ENCODE measurements at regions not wholly inside any gene's neighbourhood (a gene's known extent, or its start where the extent isn't known, plus 50 kb on each side); places are given as distances from the start of the nearest gene placed in this dataset.

DNA sequence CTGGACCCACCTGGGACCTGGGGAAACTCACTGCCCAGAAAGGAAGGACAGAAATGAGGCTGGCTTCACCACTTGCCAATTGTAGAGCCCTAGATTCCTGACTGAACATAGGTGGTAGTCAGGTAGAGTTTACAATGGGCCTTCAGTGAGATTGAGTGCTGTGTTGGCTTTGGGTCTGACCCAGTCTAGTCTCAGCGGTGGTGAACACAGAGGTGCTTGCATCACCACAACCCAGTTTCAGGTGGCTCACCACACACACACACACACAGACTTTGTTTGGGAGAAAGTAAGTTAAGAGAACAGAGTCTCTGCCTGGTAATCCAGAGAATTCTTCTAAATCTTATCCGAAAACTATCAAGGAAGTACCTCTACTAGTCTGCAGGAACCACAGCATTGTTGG lies 266.1 kb upstream of the EPHA7 start:
- H4K20me1 ChIP-seq (replicated peaks; ENCODE audit: control insufficient read depth, extremely low read depth, insufficient read depth, low read length): no peaks in the 10 kb centered on the region
- dilution Hi-C loops (cut with MboI; ENCODE audit: extremely low pct_ligation_motif_present, low sequenced_read_pairs) (no loop called here), intact Hi-C loops (cut with micrococcal nuclease) (no loop called here)
- no TSS peak for BruUV-seq (replicated peaks)
- peaks cover 4% of the 10 kb centered on the region for H3K4me1 ChIP-seq (ENCODE audit: control insufficient read depth, extremely low read depth, insufficient read depth, low read length)
- H3K27ac ChIP-seq (ENCODE audit: insufficient read depth, low read depth, low read length): no peak overlapping the region
- no peak overlapping the region for H3K4me2 ChIP-seq (ENCODE audit: insufficient read depth, low read length)
- no peaks in the 10 kb centered on the region for H3K36me3 ChIP-seq (ENCODE audit: control insufficient read depth in 2 of 2, extremely low read depth in 1 of 2, insufficient read depth in 2 of 2, low read length in 2 of 2)
- H2AFZ ChIP-seq (ENCODE audit: low read depth, low read length): no peak overlapping the region
- no peak overlapping the region for H3K4me3 ChIP-seq (replicated peaks in 1 of 3; ENCODE audit: insufficient read depth in 1 of 3, low read depth in 1 of 3, low read length in 3 of 3)
- no peaks in the 10 kb centered on the region for H3K79me2 ChIP-seq (ENCODE audit: control insufficient read depth, insufficient read depth, low read length)
- CTCF ChIA-PET: no interaction called here
- H3K9ac ChIP-seq (replicated peaks; ENCODE audit: extremely low read depth, insufficient read depth, low read length): no peak overlapping the region
- FAIRE-seq (no peak), DNase-seq (ENCODE audit: low read depth, low spot score) (no peak)
- no peaks in the 10 kb centered on the region for H3K9me1 ChIP-seq (replicated peaks; ENCODE audit: control insufficient read depth, extremely low read depth, insufficient read depth, low read length)
- H3K27me3 ChIP-seq (ENCODE audit: control insufficient read depth in 2 of 2, insufficient read depth in 2 of 2, low read length in 2 of 2): no peaks in the 10 kb centered on the region
- no peaks in the 10 kb centered on the region for H3K9me3 ChIP-seq (replicated peaks; ENCODE audit: control insufficient read depth, insufficient read depth, low read length)
- no peak for TF ChIP-seq FOS (IDR thresholded peaks at IDR 0.05; ENCODE audit: borderline replicate concordance, insufficient read depth, low read length)
- TF ChIP-seq MYC (IDR thresholded peaks at IDR 0.05; ENCODE audit: low read depth, low read length): no peak
- TF ChIP-seq POLR2AphosphoS5 (IDR thresholded peaks at IDR 0.05; ENCODE audit: insufficient read depth, low read depth, low read length): no peak
- TF ChIP-seq CTCF (IDR thresholded peaks at IDR 0.05; ENCODE audit: extremely low read depth in 1 of 2, insufficient read depth in 1 of 2, low read depth in 1 of 2, low read length in 2 of 2): no peak
- no peak for TF ChIP-seq JUN (IDR thresholded peaks at IDR 0.05; ENCODE audit: borderline replicate concordance, insufficient read depth, insufficient read length, low read depth)
- no peak for TF ChIP-seq EZH2 (IDR thresholded peaks at IDR 0.05; ENCODE audit: borderline replicate concordance, low read depth, low read length, severe bottlenecking)
- TF ChIP-seq GATA2 (IDR thresholded peaks at IDR 0.05; ENCODE audit: insufficient read depth, insufficient read length, low read depth, low read length): no peak
- no peak for TF ChIP-seq POLR2A (IDR thresholded peaks at IDR 0.05; ENCODE audit: low read depth, low read length)
- no peak for TF ChIP-seq MAX (IDR thresholded peaks at IDR 0.05; ENCODE audit: insufficient read depth, insufficient read length)
- POLR2A ChIA-PET: no interaction called here
